ENCODE measurements at regions not wholly inside any gene's neighbourhood (a gene's known extent, or its start where the extent isn't known, plus 50 kb on each side); places are given as distances from the start of the nearest gene placed in this dataset.
"Not testable (repeated sequence)": the region's sequence is repeated elsewhere in the genome, so short reads cannot be mapped to it uniquely, and the experiment has no call there.

- no peak for DNase-seq (ENCODE audit: low read depth)
Observed at GRCh38 chr7:142568435-142569097, 180.7 kb upstream of the PRSS1 start.

GRCh38 chr7:142567201-142568075 is 181.8 kb upstream of the PRSS1 start:
- DNase-seq (ENCODE audit: low read depth), result no peak

GRCh38 chr7:142566271-142566670 is 183.0 kb upstream of the PRSS1 start:
- DNase-seq (ENCODE audit: low read depth), result no peak

GRCh38 chr7:142564125-142564524 is 185.1 kb upstream of the PRSS1 start:
- not testable (repeated sequence) for DNase-seq (ENCODE audit: low read depth)

GRCh38 chr7:142563470-142563869 is 185.8 kb upstream of the PRSS1 start:
- no peak for DNase-seq (ENCODE audit: low read depth)

- DNase-seq (ENCODE audit: low read depth), result no peak
Observed at GRCh38 chr7:142562688-142563087, 186.6 kb upstream of the PRSS1 start.

- DNase-seq (ENCODE audit: low read depth), result not testable (repeated sequence)
Observed at GRCh38 chr7:142561396-142561795, 187.9 kb upstream of the PRSS1 start.

- DNase-seq (ENCODE audit: low read depth), result not testable (repeated sequence)
Observed at GRCh38 chr7:142560770-142561169, 188.5 kb upstream of the PRSS1 start.

GRCh38 chr7:142560166-142560565 is 189.1 kb upstream of the PRSS1 start:
- no peak for DNase-seq (ENCODE audit: low read depth)

GRCh38 chr7:142557971-142558582 is 191.2 kb upstream of the PRSS1 start:
- DNase-seq (ENCODE audit: low read depth), result no peak

GRCh38 chr7:142556740-142557139 is 192.5 kb upstream of the PRSS1 start:
- DNase-seq (ENCODE audit: low read depth), result no peak

- DNase-seq (ENCODE audit: low read depth), result no peak
Observed at GRCh38 chr7:142554560-142555532, 194.4 kb upstream of the PRSS1 start.

GRCh38 chr7:142553216-142553615 is 196.1 kb upstream of the PRSS1 start:
- DNase-seq (ENCODE audit: low read depth), result no peak

- no peak for DNase-seq (ENCODE audit: low read depth)
Observed at GRCh38 chr7:142548978-142549377, 200.3 kb upstream of the PRSS1 start.

GRCh38 chr7:142546452-142546851 is 202.8 kb upstream of the PRSS1 start:
- DNase-seq (ENCODE audit: low read depth), result no peak

GRCh38 chr7:142542942-142543341 is 206.3 kb upstream of the PRSS1 start:
- no peak for DNase-seq (ENCODE audit: low read depth)

GRCh38 chr7:142542105-142542504 is 207.2 kb upstream of the PRSS1 start:
- DNase-seq (ENCODE audit: low read depth), result no peak

- DNase-seq (ENCODE audit: low read depth), result no peak
Observed at GRCh38 chr7:142540371-142540770, 208.9 kb upstream of the PRSS1 start.

GRCh38 chr7:142539901-142540300 is 209.4 kb upstream of the PRSS1 start:
- no peak for DNase-seq (ENCODE audit: low read depth)

- DNase-seq (ENCODE audit: low read depth), result no peak
Observed at GRCh38 chr7:142537760-142538159, 211.5 kb upstream of the PRSS1 start.

- DNase-seq (ENCODE audit: low read depth), result peak; percentile 56
Observed at GRCh38 chr7:142535123-142535779, 214.0 kb upstream of the PRSS1 start.
